GM18505 (cell line): ENCODE measurements at regions not wholly inside any gene's neighbourhood (a gene's known extent, or its start where the extent isn't known, plus 50 kb on each side); places are given as distances from the start of the nearest gene placed in this dataset.

Source experiments
- ATAC-seq: cut with Tn5 transposase; IDR thresholded peaks from one replicate; pipeline ENCODE4 v1.9.1; 2021; ENCODE audit not compliant: unreplicated experiment
- POLR2A ChIP-seq: IDR thresholded peaks from 4 replicates; pipeline ENCODE4 v1.6.1; 2011; ENCODE audit warnings: borderline replicate concordance; ENCODE audit not compliant: insufficient read depth, insufficient read length; ENCODE audit errors: extremely low read depth

GRCh38 chr6:50102676-50103075 lies 52.9 kb upstream of the DEFB112 start:
- TF ChIP-seq POLR2A: no peak
- no peak for ATAC-seq

- TF ChIP-seq POLR2A: no peak
- no peak for ATAC-seq
These were observed 60.9 kb upstream of the DEFB112 start for GRCh38 chr6:50110587-50110986.

- TF ChIP-seq POLR2A: no peak
These were observed 63.5 kb upstream of the DEFB112 start for GRCh38 chr6:50112981-50113857.

GRCh38 chr6:50116390-50116789 lies 66.7 kb upstream of the DEFB112 start:
- TF ChIP-seq POLR2A: no peak
- no peak for ATAC-seq

More at GRCh38 chr6:50112981-50113857, 63.5 kb upstream of the DEFB112 start:
- ATAC-seq: no peak

GRCh38 chr6:50116797-50117542 lies 67.2 kb upstream of the DEFB112 start:
- TF ChIP-seq POLR2A: no peak
- ATAC-seq: no peak

GRCh38 chr6:50120300-50120699 lies 70.6 kb upstream of the DEFB112 start:
- no peak for ATAC-seq
- TF ChIP-seq POLR2A: no peak

- TF ChIP-seq POLR2A: no peak
- no peak for ATAC-seq
These were observed 74.0 kb upstream of the DEFB112 start for GRCh38 chr6:50123688-50124087.

- no peak for ATAC-seq
- TF ChIP-seq POLR2A: no peak
These were observed 74.8 kb upstream of the DEFB112 start for GRCh38 chr6:50124572-50124971.

- ATAC-seq: no peak
- TF ChIP-seq POLR2A: no peak
These were observed 78.8 kb upstream of the DEFB112 start for GRCh38 chr6:50128420-50129005.

- no peak for ATAC-seq
- TF ChIP-seq POLR2A: no peak
These were observed 86.2 kb upstream of the DEFB112 start for GRCh38 chr6:50135968-50136367.

- TF ChIP-seq POLR2A: no peak
- ATAC-seq: no peak
These were observed 91.4 kb upstream of the DEFB112 start for GRCh38 chr6:50141100-50141499.

GRCh38 chr6:50143011-50143719 lies 93.4 kb upstream of the DEFB112 start:
- TF ChIP-seq POLR2A: no peak
- ATAC-seq: no peak

GRCh38 chr6:50145125-50145524 lies 95.4 kb upstream of the DEFB112 start:
- no peak for ATAC-seq
- no peak for TF ChIP-seq POLR2A
